ENCODE measurements at regions not wholly inside any gene's neighbourhood (a gene's known extent, or its start where the extent isn't known, plus 50 kb on each side); places are given as distances from the start of the nearest gene placed in this dataset.
"Not testable (repeated sequence)": the region's sequence is repeated elsewhere in the genome, so short reads cannot be mapped to it uniquely, and the experiment has no call there.

DNA sequence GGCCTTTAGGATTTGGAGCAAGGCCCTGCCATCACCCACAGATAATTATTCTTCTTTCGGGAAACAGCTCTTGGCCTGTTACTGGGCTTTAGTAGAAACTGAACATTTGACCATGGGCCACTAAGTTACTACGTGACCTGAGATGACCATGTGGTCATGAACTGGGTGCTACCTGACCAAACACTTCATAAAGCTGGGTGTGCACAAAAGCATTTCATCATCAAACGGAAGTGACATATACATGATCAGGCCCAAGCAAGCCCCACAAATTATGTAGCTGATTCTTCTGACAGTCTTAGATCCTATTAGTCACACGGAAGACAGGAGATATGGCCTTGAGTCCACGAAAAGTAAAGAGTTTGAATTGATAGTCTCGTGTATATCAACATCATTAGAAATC lies 130.9 kb upstream of the FBN2 start:
- DNase-seq, result no peak

DNA sequence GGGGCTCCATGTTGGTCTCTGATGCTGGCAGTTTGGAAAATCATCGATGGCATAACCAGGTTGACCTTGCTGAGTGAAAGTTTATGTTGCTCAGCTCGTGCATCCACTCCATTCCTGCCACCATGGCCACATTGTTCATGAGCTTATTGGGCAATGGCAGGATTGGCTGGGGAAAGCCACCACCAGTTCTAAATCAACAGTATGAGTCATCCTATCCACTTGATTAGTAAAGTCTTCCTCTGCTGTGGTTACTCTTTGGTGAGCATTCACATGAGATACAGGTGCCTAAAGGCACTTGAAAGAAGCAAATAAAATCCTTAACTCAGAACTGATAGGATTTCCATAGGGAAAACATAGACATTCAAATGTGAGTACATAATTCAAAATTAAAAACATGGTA lies 131.8 kb upstream of the FBN2 start:
- no peak for DNase-seq

DNA sequence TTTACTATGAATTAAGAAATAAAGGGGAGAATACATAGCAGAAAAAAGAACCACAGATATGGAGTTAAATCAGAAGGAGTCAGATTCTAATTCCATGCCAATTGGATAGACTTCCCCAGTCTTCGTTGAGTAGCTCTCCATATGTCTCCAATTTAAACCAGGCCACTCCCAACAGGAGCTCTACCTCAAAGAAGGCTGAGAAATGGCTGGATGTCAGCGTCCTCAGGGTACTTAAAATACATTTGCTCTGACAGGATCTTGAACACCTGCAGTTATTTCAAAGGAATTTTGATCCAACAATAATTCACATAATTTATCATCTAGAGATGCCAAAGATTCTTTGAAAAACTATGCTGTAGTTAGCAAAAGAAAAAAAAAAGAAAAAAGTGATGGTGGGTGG lies 133.9 kb upstream of the FBN2 start:
- DNase-seq, result no peak

- DNase-seq, result no peak
Measured at GRCh38 chr5:128673000-128673399, 135.0 kb upstream of the FBN2 start.

DNA sequence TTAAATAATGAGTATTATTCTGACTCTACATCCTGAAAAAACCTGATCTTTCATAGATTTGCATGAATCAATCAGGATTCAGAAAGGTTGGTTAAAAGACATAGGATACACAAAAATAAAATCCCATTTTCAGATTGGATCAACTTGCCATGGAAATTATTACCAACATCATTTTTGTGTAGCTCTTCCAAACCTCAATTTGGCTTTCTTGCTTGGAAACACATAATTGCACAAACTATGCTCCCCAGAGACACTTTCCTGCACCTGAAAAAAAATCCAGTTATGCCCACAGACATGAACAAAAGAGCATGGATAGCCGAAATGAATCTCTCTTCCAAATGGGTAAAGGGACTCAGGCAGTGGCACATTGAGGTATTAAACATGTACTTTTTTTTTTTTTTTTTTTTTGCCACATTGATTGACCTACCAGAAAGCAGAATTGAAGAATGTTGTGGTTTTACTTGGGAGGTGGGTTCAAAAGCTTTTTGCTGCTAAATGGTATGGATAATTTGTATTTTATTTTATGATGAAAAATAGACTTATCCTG lies 135.4 kb upstream of the FBN2 start:
- DNase-seq, result no peak

DNA sequence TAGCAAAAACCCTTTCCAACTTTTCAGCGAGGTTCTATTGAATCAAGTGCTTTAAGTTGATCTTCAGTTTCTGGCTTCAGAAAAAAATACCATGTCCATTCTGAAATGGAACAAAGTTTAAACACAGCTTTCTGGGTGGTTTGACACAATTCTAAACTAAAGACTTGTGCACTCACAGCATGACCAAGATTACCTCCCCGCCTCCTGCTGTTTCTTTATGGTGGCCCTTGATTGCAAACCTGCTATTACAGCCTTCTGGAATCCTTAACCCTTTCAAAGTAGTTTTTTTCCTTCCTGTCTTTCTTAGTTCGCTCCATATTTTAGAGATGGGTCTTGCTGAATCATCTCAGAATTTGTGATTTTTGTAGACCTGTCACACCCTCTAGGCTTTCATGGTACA lies 135.9 kb upstream of the FBN2 start:
- DNase-seq, result no peak

- peak; percentile 15 for DNase-seq
Measured at GRCh38 chr5:128674837-128675446, 136.9 kb upstream of the FBN2 start.

DNA sequence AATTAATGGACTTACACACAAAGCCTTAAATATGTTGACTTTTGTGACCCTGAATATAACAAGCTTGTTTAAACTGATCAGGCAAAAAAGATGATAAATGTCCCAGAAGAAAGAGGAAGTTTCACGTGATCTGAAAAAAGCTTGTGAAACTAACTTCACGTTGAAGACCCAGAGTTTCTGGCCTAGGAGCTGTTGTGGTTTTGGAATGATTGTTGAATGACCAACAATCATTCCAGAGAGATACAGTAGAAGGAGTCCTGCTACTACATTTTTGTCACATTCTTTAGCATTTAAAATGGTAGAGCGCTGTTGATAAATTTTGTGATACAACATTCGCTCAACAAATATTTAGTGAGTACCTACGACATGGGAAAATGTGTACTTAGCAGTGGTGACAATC lies 143.1 kb upstream of the FBN2 start:
- DNase-seq, result no peak

- no peak for DNase-seq
Measured at GRCh38 chr5:128681764-128682592, 143.9 kb upstream of the FBN2 start.

DNA sequence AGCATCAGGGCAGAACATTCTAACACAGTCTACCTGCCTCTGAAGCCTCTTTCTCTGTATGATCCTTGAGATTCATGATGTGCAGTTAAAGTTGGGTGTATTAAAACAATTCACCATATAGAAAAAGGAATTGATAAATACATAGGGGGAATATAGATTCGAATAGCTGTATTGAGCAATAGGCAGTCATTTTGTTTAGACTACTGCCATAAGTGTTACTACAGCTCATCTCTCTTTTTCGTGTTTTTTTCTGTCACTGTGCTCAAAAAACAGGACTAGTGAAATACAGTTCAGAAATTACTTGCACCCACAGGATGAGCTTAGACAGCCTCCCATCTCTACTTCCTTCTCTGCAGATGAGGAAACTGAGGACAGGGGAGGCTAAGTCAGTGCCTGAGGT lies 144.6 kb upstream of the FBN2 start:
- DNase-seq, result no peak

- no peak for DNase-seq
Measured at GRCh38 chr5:128684961-128685360, 146.9 kb upstream of the FBN2 start.

GRCh38 chr5:128687930-128688329 lies 149.9 kb upstream of the FBN2 start:
- DNase-seq, result no peak

DNA sequence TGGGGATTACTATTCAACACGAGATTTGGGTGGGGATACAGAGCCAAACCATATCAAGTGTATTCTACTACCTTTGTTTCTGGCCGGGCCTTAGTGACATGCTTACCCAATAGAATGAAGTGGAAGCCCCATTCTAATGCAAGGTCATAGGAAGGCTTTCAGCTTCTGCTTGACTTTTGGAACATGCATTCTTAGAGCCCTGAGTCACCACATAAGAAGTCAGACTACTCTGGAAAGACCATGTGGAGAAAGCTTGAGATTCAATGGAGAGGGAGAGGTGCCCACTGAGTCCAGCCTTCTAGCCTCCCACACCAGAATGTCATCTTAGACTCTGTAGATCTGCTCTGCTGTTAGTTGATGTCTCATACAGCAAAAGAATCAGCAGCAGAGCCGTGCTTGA lies 155.7 kb upstream of the FBN2 start:
- no peak for DNase-seq

- no peak for DNase-seq
Measured at GRCh38 chr5:128695791-128696530, 157.9 kb upstream of the FBN2 start.

- DNase-seq, result no peak
Measured at GRCh38 chr5:128701301-128701700, 163.3 kb upstream of the FBN2 start.

DNA sequence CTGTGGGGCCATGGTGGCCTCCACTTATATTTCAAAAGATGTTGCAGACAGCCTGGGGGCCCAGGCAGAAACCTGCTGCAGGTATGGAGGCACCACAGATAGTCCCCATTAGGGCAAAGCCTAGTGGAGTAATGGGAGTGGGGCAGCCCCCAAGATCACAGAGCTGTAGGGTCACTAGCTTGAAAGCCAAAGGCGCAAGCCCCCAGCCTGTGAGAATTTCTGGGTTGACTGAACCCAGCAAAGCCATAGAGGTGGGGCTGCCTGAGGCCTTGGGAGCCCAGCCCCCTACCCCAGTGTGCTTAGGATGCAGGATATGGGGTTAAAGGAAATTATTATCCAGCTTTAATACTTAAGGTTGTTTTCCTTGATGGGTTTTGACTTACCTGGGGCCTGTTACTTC lies 165.3 kb upstream of the FBN2 start:
- no peak for DNase-seq

GRCh38 chr5:128706269-128706668 lies 168.2 kb upstream of the FBN2 start:
- no peak for DNase-seq

DNA sequence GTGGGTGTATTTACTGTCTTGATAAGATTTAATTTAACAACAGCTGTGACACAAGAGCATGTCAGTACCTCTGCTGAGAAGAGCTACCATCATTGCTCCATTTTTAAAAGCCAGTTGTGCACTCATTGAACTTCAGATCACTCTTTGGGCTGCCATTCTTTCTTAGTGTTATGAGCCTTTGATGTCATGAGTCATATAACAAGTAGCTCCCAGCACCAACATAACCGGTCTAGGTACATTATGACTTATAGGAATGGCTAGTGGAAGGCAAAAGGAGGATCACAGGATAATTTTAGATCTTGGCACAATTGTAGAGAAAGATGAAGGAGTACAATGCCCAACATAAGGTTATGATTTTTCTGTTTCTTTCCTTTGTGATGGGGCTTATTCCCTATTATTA lies 170.8 kb upstream of the FBN2 start:
- no peak for DNase-seq

DNA sequence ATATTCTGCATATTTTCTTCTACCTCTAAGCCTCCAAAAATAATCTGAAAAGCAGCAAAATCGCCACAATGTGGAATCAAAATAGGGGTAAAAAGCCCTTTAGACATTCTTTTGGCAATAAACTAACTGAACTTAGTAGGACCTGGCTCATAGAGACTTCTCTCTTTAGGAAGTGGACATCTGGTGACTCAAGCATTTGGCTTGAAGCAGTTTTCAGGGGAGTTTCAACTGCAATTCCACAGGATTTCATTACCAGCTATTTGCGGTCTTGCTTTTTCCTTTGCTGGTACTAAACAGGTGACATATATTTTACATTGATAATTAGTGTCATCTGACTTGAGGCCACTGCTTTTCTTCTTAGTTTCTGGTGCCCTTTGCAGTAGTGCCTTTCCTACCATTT lies 173.2 kb upstream of the FBN2 start:
- no peak for DNase-seq

DNA sequence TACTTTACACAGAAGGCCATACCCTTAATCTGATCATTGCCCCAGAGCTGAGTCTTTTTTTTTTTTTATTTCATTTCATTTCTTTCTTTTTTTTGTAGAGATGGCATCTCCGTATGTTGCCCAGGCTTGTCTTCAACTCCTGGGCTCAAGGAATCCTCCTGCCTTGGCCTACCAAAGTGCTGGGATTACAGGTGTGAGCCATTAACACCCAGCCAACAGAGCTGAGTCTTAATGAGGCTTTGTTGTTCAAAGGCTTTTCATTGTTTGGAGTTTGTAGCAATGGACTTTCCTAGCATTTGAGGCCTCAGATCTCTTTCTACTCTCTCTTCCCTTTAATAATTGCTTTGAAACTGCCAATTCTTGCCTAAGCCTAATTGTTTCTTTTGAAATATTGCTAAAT lies 176.5 kb upstream of the FBN2 start:
- DNase-seq, result no peak

DNA sequence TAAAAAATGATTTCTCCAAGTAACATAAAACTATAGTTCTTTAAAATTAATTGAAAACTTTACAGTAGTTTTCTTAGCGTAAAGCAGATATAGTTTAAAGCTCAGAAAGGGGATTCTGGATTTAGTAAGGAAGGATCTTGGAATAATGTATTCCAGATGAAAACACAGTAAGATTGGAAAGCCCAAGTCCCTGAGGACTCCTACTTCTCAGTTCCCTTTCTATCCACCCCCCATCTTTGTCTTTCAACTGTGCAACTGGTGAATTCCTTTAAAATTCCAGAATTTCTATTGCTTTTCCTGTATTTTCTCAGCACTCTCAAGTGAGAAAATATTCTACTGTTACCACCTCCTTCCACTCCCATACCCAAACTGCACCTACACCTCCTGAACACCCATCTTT lies 184.5 kb upstream of the FBN2 start:
- DNase-seq, result no peak

DNA sequence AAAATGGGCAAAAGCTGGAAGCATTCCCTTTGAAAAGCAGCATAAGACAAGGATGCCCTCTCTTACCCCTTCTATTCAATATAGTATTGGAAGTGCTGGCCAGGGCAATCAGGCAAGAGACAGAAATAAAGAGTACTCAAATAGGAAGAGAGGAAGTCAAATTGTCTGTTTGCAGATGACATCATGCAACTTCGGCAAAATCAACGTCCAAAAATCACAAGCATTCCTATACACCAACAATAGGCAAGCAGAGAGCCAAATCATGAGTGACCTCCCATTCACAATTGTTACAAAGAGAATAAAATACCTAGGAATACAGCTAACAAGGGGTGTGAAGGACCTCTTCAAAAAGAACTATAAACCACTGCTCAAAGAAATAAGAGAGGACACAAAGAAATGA lies 192.0 kb upstream of the FBN2 start:
- not testable (repeated sequence) for DNase-seq

GRCh38 chr5:128735656-128736055 lies 197.6 kb upstream of the FBN2 start:
- DNase-seq, result not testable (repeated sequence)

DNA sequence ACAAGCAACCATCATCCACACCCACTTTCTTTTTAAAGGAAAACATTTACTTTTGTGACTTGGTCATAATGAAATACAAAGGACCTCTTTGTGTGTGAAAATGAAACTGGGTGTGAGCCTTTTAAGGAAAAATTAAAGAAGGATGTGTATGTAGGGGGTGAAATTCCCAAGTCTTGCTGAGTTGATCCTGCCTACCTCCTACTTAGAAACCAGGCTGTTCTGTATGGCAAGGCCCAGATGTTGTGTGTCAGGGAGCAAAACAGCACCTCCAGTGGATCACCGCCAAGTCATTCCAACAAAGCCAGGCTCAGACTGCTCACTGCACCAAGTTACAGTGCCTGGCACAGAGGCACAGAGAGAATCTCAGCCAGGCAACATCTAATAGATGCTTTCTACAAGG lies 198.5 kb upstream of the FBN2 start:
- DNase-seq, result no peak
